ENCODE measurements at regions not wholly inside any gene's neighbourhood (a gene's known extent, or its start where the extent isn't known, plus 50 kb on each side); places are given as distances from the start of the nearest gene placed in this dataset.

GRCh38 chr18:66754335-66754734, 150.4 kb upstream of the CDH19 start (continued):
- TF ChIP-seq GLIS2 (tag by site-specific recombination; IDR thresholded peaks at IDR 0.05) (no peak), ZNF48 (tag by site-specific recombination; IDR thresholded peaks at IDR 0.05) (no peak), KLF7 (tag by site-specific recombination; IDR thresholded peaks at IDR 0.05; ENCODE audit: borderline replicate concordance) (no peak), ZBTB49 (tag by site-specific recombination; IDR thresholded peaks at IDR 0.05; ENCODE audit: low read depth) (no peak), ZNF302 (tag by site-specific recombination; IDR thresholded peaks at IDR 0.05; ENCODE audit: low read depth) (no peak)

GRCh38 chr18:66752733-66753132, 148.8 kb upstream of the CDH19 start:
- Histone ChIP-seq H3K27ac (ENCODE audit: extremely low read depth, low read depth, low read length) (no peak overlapping the region), H3K4me1 (ENCODE audit: control insufficient read depth, insufficient read depth, low read length) (no peaks in the 10 kb centered on the region), H3K4me3 (ENCODE audit: low read depth, low read length) (no peak overlapping the region), H3K36me3 (ENCODE audit: control insufficient read depth in 2 of 2, insufficient read depth in 1 of 2, low read length in 2 of 2) (no peaks in the 10 kb centered on the region), H3K9me3 (ENCODE audit: control insufficient read depth, insufficient read depth, low read depth, low read length) (no peaks in the 10 kb centered on the region)
- ChIA-PET POLR2A (no interaction called here), CTCF (no interaction called here)
- no peak for TF ChIP-seq IKZF3 (tag by site-specific recombination; IDR thresholded peaks at IDR 0.05)

GRCh38 chr18:66749481-66750035, 145.7 kb upstream of the CDH19 start:
- Histone ChIP-seq H3K4me1 (ENCODE audit: control insufficient read depth, insufficient read depth, low read length) (no peaks in the 10 kb centered on the region), H3K4me3 (ENCODE audit: low read depth, low read length) (no peak overlapping the region), H3K27ac (ENCODE audit: extremely low read depth, low read depth, low read length) (no peak overlapping the region), H3K36me3 (ENCODE audit: control insufficient read depth in 2 of 2, insufficient read depth in 1 of 2, low read length in 2 of 2) (no peaks in the 10 kb centered on the region), H3K9me3 (ENCODE audit: control insufficient read depth, insufficient read depth, low read depth, low read length) (no peaks in the 10 kb centered on the region)
- CTCF ChIA-PET, result no interaction called here
- POLR2A ChIA-PET, result no interaction called here
- no peak for TF ChIP-seq ZNF48 (tag by site-specific recombination; IDR thresholded peaks at IDR 0.05)
- no peak for TF ChIP-seq EGR2 (tag by site-specific recombination; IDR thresholded peaks at IDR 0.05; ENCODE audit: low read depth)
- no peak for TF ChIP-seq HIC1 (tag by site-specific recombination; IDR thresholded peaks at IDR 0.05)
- no peak for TF ChIP-seq ZFP37 (tag by site-specific recombination; IDR thresholded peaks at IDR 0.05)
- TF ChIP-seq ZNF585B (tag by site-specific recombination; IDR thresholded peaks at IDR 0.05), result no peak
- no peak for TF ChIP-seq KLF8 (tag by site-specific recombination; IDR thresholded peaks at IDR 0.05)
- no peak for TF ChIP-seq ZNF501 (tag by site-specific recombination; IDR thresholded peaks at IDR 0.05)
- no peak for TF ChIP-seq ZNF488 (tag by site-specific recombination; IDR thresholded peaks at IDR 0.05)
- TF ChIP-seq ZNF423 (tag by site-specific recombination; IDR thresholded peaks at IDR 0.05), result no peak
- no peak for TF ChIP-seq ZNF280C (tag by site-specific recombination; IDR thresholded peaks at IDR 0.05)
- TF ChIP-seq ZNF529 (tag by site-specific recombination; IDR thresholded peaks at IDR 0.05; ENCODE audit: insufficient replicate concordance), result no peak
- no peak for TF ChIP-seq ZNF292 (tag by site-specific recombination; IDR thresholded peaks at IDR 0.05; ENCODE audit: borderline replicate concordance, low read depth)
- TF ChIP-seq ZNF549 (tag by site-specific recombination; IDR thresholded peaks at IDR 0.05), result no peak
- TF ChIP-seq ZFP3 (tag by site-specific recombination; IDR thresholded peaks at IDR 0.05; ENCODE audit: low read depth), result no peak
- TF ChIP-seq ZNF571 (tag by site-specific recombination; IDR thresholded peaks at IDR 0.05), result no peak
- no peak for TF ChIP-seq SP2 (tag by site-specific recombination; IDR thresholded peaks at IDR 0.05)
- TF ChIP-seq ZNF639 (tag by site-specific recombination; IDR thresholded peaks at IDR 0.05), result no peak
- TF ChIP-seq ZNF692 (tag by site-specific recombination; IDR thresholded peaks at IDR 0.05), result no peak
- TF ChIP-seq ZNF664 (tag by site-specific recombination; IDR thresholded peaks at IDR 0.05), result no peak
